ENCODE measurements at regions not wholly inside any gene's neighbourhood (a gene's known extent, or its start where the extent isn't known, plus 50 kb on each side); places are given as distances from the start of the nearest gene placed in this dataset.

- Histone ChIP-seq H3K36me3 (no peaks in the 10 kb centered on the region), H3K9me3 (no peaks in the 10 kb centered on the region), H3K4me1 (peaks cover 39 to 46% of the 10 kb centered on the region in 2 donors), H3K27ac (peak overlapping the region; percentile 93 to 98 (median 95)), H3K27me3 (no peaks in the 10 kb centered on the region), H3K4me3 (replicated peaks in 1 of 3) (no peak overlapping the region)
- TF ChIP-seq POLR2A (IDR thresholded peaks at IDR 0.05) (no peak), CTCF (IDR thresholded peaks at IDR 0.05) (no peak)
- no peak for DNase-seq
- WGBS, 2 donors: 62 to 68% methylated on average over 3 of the region's 3 CpGs
- intact Hi-C loops (cut with DNase I): loop anchor here (10.0 kb wide), 1 partner anchor 193 kb away; no protein-coding TSS in a partner anchor
Measured at GRCh38 chr5:96248131-96248530, 184.9 kb downstream of the PCSK1 start.

- peak; percentile 39 to 51 for DNase-seq
- H3K27me3 ChIP-seq: no peaks in the 10 kb centered on the region
- H3K4me3 ChIP-seq (replicated peaks in 1 of 3): no peak overlapping the region
- intact Hi-C loops (cut with DNase I): loop anchor here (10.0 kb wide), 1 partner anchor 193 kb away; no protein-coding TSS in a partner anchor
- no peaks in the 10 kb centered on the region for H3K9me3 ChIP-seq
- TF ChIP-seq POLR2A (IDR thresholded peaks at IDR 0.05): no peak
- TF ChIP-seq CTCF (IDR thresholded peaks at IDR 0.05): no peak
- no peaks in the 10 kb centered on the region for H3K36me3 ChIP-seq
- peaks cover 39 to 51% of the 10 kb centered on the region in 2 donors for H3K4me1 ChIP-seq
- WGBS, 2 donors: 14 to 17% methylated on average over 2 of the region's 2 CpGs
- H3K27ac ChIP-seq: peak overlapping the region; percentile 93 to 98 (median 95)
Measured at GRCh38 chr5:96247708-96248107, 185.3 kb downstream of the PCSK1 start.

- Histone ChIP-seq H3K27ac (peak overlapping the region; percentile 93 to 98 (median 95)), H3K4me3 (replicated peaks in 1 of 3) (no peak overlapping the region), H3K36me3 (no peaks in the 10 kb centered on the region), H3K9me3 (no peaks in the 10 kb centered on the region), H3K27me3 (no peaks in the 10 kb centered on the region), H3K4me1 (peaks cover 39 to 53% of the 10 kb centered on the region in 2 donors)
- intact Hi-C loops (cut with DNase I): loop anchor here (10.0 kb wide), 1 partner anchor 192 kb away; no protein-coding TSS in a partner anchor
- no peak for TF ChIP-seq CTCF (IDR thresholded peaks at IDR 0.05)
- peak in 1 of 2 donors; percentile 78 for TF ChIP-seq POLR2A (IDR thresholded peaks at IDR 0.05)
- 21 to 34% methylated on average over 4 of the region's 4 CpGs for WGBS, 2 donors
- peak; percentile 82 to 83 for DNase-seq
Measured at GRCh38 chr5:96247097-96247701, 185.8 kb downstream of the PCSK1 start.

GRCh38 chr5:96245140-96246091 is 187.6 kb downstream of the PCSK1 start:
- TF ChIP-seq CTCF (IDR thresholded peaks at IDR 0.05) (no peak), POLR2A (IDR thresholded peaks at IDR 0.05) (peak in 1 of 2 donors; percentile 20)
- H3K4me3 ChIP-seq (replicated peaks in 1 of 3): no peak overlapping the region
- H3K4me1 ChIP-seq: peaks cover 39 to 53% of the 10 kb centered on the region in 2 donors
- no peak for DNase-seq
- H3K27me3 ChIP-seq: no peaks in the 10 kb centered on the region
- intact Hi-C loops (cut with DNase I): loop anchor here (10.0 kb wide), 1 partner anchor 191 kb away; no protein-coding TSS in a partner anchor
- no peaks in the 10 kb centered on the region for H3K36me3 ChIP-seq
- 88 to 91% methylated on average over 4 of the region's 4 CpGs for WGBS, 2 donors
- peak overlapping the region; percentile 90 to 98 (median 93) for H3K27ac ChIP-seq
- H3K9me3 ChIP-seq: no peaks in the 10 kb centered on the region
